Vagina (tissue), 2 donors: ENCODE measurements at regions not wholly inside any gene's neighbourhood (a gene's known extent, or its start where the extent isn't known, plus 50 kb on each side); places are given as distances from the start of the nearest gene placed in this dataset.

Experiments
- POLR2A ChIP-seq, 2 donors: fragments of 450-650 bp; IDR thresholded peaks; one replicate each; pipeline ENCODE4 v1.6.1; 2017; ENCODE audit warnings: antibody characterized with exemption in 2 of 2, mild to moderate bottlenecking in 2 of 2, moderate library complexity in 2 of 2
- POLR2AphosphoS5 ChIP-seq, 2 donors: sonication (generic); formaldehyde crosslinking; IDR thresholded peaks; one replicate each; pipeline ENCODE4 v1.9.0; 2017; ENCODE audit warnings: antibody characterized with exemption in 2 of 2, mild to moderate bottlenecking in 2 of 2, low read depth in 1 of 2; ENCODE audit not compliant: insufficient read depth in 1 of 2
- TF ChIP-seq, protein P1 (sequence below), 3 experiments: fragments of 450-650 bp in 2 of 3; fragments of 200-600 bp in 1 of 3; sonication (generic) in 1 of 3; IDR thresholded peaks; one replicate each; pipeline ENCODE4 v1.5.1; 2017 to 2019; ENCODE audit warnings: antibody characterized with exemption in 3 of 3, mild to moderate bottlenecking in 2 of 3, moderate library complexity in 2 of 3

DNA sequence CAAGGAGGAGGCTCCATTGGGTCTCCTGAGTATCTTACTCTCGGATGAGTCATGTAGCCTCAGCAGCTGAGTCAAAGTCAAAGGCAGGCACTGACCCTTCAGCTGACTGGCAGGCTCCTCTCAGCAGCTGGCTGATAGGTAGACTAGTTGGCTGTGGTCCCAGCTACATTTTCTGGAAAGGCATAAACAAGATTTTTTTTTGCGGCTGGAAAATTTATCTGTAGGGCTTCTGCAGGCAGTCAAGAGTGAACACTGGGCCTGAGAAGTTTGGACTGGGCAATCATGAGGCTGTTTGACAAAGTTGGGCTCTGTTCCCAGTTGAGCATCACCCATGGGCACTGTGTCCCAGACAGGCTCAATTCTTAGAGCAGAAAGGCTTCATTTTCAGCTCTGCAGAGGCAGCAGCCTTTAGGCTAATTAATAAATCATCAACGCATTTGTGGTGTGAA lies 796.2 kb downstream of the CCSER2 start:
- TF ChIP-seq, protein P1, sequence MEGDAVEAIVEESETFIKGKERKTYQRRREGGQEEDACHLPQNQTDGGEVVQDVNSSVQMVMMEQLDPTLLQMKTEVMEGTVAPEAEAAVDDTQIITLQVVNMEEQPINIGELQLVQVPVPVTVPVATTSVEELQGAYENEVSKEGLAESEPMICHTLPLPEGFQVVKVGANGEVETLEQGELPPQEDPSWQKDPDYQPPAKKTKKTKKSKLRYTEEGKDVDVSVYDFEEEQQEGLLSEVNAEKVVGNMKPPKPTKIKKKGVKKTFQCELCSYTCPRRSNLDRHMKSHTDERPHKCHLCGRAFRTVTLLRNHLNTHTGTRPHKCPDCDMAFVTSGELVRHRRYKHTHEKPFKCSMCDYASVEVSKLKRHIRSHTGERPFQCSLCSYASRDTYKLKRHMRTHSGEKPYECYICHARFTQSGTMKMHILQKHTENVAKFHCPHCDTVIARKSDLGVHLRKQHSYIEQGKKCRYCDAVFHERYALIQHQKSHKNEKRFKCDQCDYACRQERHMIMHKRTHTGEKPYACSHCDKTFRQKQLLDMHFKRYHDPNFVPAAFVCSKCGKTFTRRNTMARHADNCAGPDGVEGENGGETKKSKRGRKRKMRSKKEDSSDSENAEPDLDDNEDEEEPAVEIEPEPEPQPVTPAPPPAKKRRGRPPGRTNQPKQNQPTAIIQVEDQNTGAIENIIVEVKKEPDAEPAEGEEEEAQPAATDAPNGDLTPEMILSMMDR (IDR thresholded peaks at IDR 0.05) = no peak
- TF ChIP-seq POLR2A (IDR thresholded peaks at IDR 0.05) = no peak
- TF ChIP-seq POLR2AphosphoS5 (IDR thresholded peaks at IDR 0.05; ENCODE audit: insufficient read depth in 1 of 2, low read depth in 1 of 2) = no peak
